ENCODE measurements at regions not wholly inside any gene's neighbourhood (a gene's known extent, or its start where the extent isn't known, plus 50 kb on each side); places are given as distances from the start of the nearest gene placed in this dataset.

DNA sequence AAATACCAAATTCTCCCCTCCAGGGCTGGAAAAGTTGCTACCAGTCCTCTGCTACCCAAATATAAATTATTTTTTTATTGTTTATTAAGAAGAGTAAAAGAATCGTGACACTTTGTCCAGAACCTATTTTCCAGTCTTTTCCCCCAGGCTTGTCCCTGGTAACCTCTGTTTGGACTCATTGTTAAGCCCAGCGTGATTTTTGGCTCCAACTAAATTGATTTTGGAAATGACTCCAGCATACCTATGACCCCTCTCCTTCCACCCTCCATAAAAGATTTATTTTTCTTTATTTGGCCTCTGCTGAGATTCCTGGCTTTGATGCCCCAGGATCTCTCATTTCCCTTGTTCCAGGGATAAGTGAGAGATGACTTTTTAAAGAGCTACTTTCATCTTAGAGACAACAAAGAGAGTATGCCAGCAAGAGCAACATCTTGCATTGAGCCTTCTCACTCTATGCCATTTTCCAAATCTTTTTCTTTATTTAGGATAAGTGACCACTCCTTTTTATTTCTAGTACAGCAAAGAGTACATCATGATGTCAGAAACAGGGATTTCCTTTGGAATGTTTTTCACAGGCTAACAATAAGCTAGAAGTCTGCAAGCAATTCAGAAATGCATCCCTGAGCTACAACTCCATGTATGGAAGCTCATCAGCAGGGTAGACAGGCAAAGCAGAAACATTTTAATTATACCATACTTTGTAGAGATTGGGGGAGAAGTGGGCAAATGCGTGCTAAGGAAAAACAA, 75.8 kb downstream of the DAD1 start:
- DNase-seq: no peak

GRCh38 chr14:22512106-22512814, 76.8 kb downstream of the DAD1 start:
- DNase-seq: no peak

GRCh38 chr14:22510527-22511110, 78.4 kb downstream of the DAD1 start:
- DNase-seq: no peak

GRCh38 chr14:22509751-22510300, 79.2 kb downstream of the DAD1 start:
- DNase-seq: no peak

GRCh38 chr14:22509036-22509709, 79.9 kb downstream of the DAD1 start:
- no peak for DNase-seq

- DNase-seq: no peak
These were observed 80.4 kb downstream of the DAD1 start for GRCh38 chr14:22508662-22509035.

DNA sequence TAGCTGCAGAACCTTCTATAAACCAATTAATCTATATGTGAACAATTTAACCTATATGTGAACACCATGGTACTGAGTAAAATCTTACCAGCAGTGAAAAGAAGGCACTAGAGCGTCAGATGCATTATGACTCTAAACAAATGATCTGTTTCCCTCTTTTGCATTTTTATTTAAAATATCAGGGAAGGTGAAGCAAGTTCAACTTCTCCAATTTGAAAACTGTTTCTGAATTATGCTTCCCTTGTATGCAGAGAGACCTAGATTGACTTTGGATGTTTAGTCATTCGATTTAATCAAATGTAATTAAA, 80.9 kb downstream of the DAD1 start:
- DNase-seq: no peak

DNA sequence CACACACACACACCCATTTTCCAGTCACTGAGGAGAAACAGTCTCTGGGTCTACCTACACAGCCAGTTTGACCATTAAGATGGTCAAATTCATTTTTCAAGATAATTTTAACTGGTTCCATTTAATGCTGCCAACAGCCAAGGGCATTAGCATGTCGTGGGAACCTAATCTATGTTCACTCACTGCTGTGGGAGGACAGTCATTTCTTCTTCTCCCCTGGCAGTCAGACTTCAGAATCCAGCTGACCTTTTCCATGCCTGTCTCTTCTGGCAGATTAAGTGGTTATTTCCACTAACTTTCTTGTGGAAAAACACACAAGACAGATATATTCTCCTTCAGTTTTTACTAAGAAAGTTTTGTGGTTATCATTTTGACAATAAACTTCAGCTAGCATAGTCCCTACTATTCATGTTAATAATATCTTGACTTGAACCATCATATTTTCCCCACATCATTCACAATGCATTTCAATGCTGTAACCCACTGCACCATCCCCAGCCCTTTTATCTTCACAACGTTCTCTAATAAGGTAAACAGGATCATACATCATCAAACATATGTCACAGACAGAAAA, 82.2 kb downstream of the DAD1 start:
- no peak for DNase-seq

GRCh38 chr14:22506378-22506710, 82.7 kb downstream of the DAD1 start:
- DNase-seq: no peak

DNA sequence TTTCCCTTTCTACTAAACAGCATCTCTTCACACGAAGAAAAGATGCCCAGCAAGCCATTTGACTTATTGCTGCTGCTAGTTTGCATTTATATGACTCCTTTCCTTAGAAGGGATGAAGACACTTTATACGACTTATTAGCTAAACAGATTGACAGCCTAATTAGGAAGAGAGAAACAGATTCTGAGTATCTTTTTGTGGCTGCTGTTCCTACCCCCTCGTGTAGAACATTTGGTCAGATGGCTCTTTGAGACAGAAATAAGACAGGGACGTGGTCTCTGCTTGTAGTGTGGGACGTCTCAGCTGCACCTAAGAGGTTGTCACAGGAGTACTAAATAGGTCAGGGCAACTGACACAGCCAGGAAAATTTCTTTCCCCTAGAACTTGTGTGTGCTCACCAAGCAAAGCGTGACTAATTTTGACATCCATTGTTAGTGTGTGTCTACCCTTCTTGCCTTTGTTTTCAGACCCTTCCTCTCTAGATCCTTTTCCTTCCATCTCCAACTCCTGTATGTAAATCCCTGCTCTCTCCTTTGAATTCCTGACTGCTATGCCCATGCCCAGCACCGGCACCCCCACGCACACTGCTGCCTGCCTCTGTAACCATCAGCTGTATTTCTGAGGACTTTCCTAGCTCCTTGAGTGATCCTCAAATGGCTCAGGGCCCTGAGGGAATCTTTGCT, 83.2 kb downstream of the DAD1 start:
- no peak for DNase-seq

- no peak for DNase-seq
These were observed 83.7 kb downstream of the DAD1 start for GRCh38 chr14:22505309-22505696.

DNA sequence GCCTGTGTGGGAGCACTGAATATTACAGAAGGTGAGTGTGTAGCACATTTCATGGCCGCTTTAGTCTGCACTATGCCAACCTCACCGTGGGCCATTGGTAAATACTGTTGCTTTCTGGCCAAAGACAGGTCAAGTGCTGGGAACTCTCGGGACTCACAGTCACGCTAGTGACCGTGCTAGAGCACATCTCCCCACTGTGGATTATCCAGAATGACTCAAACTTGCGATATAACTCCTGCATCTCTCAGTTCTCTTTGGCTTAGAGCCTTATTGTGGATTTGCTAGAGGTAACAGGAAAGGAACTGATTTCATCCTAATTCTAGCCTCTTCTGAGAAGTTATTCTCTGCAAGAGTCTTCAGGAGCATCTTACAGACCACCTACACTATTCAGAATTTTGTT, 86.5 kb downstream of the DAD1 start:
- no peak for DNase-seq

DNA sequence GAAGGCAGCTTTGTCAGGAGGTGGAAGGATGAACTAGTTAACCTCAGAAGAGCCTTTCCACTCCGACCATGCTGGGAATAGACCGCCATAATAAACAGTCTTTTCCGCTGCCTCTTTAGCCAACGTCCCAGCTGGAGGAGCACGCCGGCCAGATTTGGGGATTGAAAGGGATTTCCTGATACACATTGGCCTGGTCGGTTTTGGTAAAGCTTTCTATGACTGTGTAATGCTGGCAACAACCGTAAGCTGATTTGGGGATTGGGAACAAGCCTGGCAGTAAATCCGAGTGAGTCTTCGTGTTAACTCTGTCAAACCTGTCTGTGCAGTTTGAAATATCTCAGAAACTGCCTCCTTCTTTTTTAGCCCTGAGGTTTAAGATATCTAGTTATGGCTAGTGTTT, 87.0 kb downstream of the DAD1 start:
- DNase-seq: no peak

DNA sequence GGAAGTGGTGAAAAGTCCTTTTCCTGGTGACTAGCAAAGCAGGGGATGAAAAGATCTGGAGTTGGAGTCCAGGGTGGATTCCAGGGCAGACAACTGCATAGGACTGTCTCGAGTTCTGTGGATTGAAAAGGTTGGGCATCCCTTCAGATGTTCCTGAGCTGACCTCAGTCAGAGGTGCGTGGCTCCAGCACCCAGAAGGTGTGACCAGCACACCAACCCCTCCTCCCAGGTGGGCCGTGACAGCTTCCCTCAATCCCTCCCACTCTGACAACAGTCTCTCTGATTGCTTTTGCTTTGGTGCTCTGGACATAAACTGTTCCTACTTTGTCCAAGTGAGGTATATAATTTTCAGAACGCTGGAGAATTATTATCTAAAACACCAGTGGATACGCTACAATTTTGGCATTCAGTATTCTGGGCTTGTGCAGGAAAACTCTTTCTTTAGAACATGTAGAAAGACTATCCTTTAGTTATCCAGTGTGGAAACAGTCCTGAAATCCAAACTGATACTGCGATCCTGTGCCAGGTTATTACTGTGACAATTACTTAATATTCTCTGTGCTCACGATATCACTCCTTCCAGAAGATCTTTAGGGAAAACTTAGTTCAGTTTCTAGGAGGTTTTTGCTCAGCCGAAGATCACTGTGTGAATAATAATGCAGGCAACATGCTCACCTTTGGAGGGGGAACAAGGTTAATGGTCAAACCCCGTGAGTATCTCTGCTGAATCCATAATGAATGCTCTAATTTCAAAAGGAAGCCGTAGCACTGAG, 87.9 kb downstream of the DAD1 start:
- no peak for DNase-seq

DNA sequence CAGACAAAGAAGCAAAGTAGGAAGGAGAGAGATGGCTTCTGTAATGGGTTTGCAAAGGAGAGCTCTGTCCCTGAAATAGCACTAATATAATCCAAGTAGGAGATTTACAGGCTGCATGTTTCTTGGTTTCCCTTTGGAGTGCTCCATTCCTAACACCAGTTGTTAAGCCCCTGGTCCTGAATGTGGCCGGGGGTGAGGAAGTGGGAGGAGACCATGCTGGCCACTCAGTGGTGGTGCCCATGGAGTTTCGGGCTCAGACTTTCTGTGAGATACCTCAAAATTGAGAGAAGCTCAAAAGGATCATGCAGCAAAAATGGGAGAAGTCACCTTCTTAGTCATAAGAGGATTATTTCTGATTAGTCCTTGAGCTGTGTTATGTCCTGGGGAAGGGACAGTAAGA, 88.5 kb downstream of the DAD1 start:
- DNase-seq: no peak

DNA sequence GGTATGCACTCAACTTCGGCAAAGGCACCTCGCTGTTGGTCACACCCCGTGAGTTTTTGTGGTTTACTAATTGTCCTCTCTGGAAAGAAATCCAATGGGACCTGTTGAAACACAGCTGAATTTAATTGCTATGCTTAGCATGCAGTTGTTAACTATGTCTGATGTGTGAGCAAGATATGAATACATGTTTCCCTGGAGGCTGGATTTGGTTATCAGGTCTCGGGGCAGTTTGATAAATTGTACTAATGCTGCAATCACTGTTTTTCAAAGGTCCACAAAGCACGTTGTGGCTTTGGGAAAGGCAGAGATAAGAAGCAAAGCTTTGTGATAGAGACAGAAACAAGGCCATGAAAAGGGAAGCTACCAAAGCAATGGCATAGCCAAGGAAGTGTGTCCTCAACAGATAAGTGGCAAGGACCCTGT, 91.3 kb downstream of the DAD1 start:
- DNase-seq: no peak

DNA sequence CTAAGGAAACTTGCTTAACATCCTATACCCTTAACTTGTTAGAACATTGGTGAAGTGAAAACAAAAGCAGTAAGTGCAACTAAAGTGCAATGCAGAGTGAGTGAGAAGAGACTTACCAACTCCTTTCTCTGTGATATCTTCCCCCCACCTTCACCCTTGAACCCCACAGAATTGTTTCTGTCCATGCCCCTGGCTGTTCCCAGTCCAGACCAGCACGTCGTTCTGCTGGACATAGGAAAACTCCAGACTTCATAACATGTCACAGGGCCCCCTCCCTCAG, 91.9 kb downstream of the DAD1 start:
- DNase-seq: no peak

DNA sequence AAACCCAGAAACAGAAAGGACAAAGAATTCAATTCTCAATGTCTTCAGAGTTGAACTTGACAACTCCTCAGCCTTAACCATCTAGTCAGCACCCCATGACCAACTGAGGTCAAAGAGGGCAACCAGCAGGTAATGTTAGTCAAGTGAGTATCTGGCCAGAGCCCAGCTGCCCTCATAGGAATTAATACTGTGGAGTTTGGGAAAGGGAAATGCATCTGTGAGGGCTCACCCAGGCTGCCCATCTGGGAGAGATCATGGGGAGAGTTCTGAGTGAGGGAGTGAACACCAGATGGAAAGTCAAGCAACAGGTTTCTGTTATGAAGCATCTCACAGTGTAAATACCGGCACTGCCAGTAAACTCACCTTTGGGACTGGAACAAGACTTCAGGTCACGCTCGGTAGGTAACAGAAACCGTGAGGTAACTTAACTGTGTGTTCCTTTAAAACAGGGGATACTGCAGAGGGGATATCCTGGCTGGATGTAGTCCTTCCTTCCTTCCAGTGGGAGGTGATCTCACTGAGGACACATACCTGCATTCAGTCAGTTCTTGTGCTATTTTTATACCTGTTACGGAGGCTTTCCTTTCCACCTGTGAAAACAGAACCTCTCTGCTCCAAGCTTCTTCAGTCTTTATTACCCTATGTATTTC, 94.4 kb downstream of the DAD1 start:
- DNase-seq: no peak

DNA sequence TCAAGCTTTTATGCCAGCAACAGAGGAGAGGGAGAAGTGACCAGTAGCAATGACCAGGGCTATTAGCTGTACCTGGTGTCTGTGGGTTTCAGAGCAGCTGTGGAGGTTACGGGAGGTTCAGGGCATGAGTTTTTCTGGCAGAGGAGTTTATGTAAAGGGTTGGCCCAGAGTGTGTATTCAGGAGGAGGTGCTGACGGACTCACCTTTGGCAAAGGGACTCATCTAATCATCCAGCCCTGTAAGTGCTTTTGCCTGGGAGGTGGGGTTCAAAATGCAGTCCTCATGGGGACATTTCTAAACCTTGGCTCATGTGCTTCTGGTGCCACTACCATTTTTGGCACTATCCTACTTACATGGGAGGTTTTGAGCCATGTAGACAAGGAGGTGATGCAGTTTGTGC, 95.3 kb downstream of the DAD1 start:
- DNase-seq: no peak

DNA sequence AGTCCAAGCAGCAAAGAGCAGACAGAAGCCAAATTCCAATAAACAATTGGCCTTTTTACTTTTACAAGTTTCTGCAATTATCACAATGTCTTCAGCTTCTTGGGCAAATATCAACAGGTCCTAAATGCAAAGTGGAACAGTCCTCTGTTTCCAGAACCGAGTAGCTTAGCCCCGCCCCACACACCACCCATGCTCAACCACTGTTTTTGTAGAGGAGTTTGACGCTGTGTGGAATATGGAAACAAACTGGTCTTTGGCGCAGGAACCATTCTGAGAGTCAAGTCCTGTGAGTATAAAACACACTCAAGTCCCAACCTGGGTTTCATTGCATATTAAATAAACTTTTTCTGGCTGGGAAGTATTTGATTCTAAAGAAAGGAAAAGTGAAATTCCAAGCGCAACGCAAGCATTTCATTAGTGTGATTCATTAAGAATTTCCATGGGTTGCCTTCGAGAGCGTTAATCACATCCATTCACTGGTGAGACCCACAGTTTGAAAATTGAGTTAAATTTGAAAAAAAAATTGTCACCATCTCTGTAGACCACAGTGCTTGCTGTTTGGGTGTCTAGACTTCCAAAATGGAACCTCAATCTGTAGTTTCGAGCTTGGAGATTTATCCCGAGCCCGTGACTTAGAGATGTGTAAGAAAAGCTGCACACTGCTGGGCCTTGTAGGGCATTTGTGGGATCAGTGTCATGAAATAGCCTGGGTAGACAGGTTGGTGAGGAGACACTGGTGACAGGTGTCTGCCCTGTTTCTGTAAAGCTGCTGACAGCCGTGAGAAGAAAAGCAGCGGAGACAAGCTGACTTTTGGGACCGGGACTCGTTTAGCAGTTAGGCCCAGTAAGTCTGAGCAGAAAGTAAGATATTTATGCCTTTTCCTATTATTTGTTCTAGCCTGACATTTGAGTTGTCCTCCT, 96.1 kb downstream of the DAD1 start:
- no peak for DNase-seq
